Neural cell (in vitro differentiated cells): ENCODE measurements at regions not wholly inside any gene's neighbourhood (a gene's known extent, or its start where the extent isn't known, plus 50 kb on each side); places are given as distances from the start of the nearest gene placed in this dataset.
"Not testable (repeated sequence)": the region's sequence is repeated elsewhere in the genome, so short reads cannot be mapped to it uniquely, and the experiment has no call there.

Experiments
- CTCF ChIP-seq: fragments of 450-650 bp; IDR thresholded peaks from 2 replicates; pipeline ENCODE4 v1.5.1; 2014; ENCODE audit warnings: antibody characterized with exemption, mild to moderate bottlenecking, moderate library complexity; ENCODE audit not compliant: poor library complexity, severe bottlenecking
- EP300 ChIP-seq: fragments of 450-650 bp; conservative IDR thresholded peaks from 2 replicates; pipeline ENCODE4 v1.6.1; 2014; ENCODE audit warnings: antibody characterized with exemption, mild to moderate bottlenecking, moderate library complexity; ENCODE audit not compliant: poor library complexity, severe bottlenecking
- POLR2AphosphoS5 ChIP-seq: IDR thresholded peaks from 2 replicates; pipeline ENCODE4 v1.6.1; 2012
- RAD21 ChIP-seq: fragments of 450-650 bp; conservative IDR thresholded peaks from 2 replicates; pipeline ENCODE4 v1.6.1; 2014; ENCODE audit warnings: antibody characterized with exemption, mild to moderate bottlenecking, moderate library complexity
- REST ChIP-seq: IDR thresholded peaks from 2 replicates; pipeline ENCODE4 v1.6.1; 2012; ENCODE audit warnings: borderline replicate concordance
- SMC3 ChIP-seq: fragments of 450-650 bp; conservative IDR thresholded peaks from 2 replicates; pipeline ENCODE4 v1.6.1; 2014; ENCODE audit warnings: antibody characterized with exemption, mild to moderate bottlenecking, moderate library complexity; ENCODE audit not compliant: poor library complexity
- TAF1 ChIP-seq: IDR thresholded peaks from 2 replicates; pipeline ENCODE4 v1.6.1; 2012; ENCODE audit warnings: low read depth

DNA sequence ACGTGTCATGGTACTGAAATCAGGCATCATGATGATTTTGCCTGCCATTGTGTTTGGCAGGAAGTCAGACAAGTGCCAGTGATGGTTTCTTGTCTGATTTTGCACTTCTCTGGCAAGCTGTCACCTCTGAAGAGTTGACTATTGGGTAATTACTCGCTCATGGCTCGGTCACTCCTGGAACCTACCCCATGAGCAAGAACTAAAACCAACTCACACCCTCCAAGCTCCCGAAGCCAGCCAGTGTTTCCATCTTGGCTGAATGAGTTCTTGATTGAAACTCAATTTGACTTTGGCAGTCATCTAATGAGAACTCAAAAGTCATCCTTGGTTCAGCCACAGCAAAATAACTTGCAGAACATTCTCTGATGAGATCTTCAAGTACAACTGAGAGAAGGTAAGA lies 103.4 kb downstream of the TBC1D26 start:
- TF ChIP-seq CTCF, POLR2AphosphoS5, EP300, TAF1, SMC3, RAD21, REST: not testable (repeated sequence)
